ENCODE measurements at regions not wholly inside any gene's neighbourhood (a gene's known extent, or its start where the extent isn't known, plus 50 kb on each side); places are given as distances from the start of the nearest gene placed in this dataset.

DNA sequence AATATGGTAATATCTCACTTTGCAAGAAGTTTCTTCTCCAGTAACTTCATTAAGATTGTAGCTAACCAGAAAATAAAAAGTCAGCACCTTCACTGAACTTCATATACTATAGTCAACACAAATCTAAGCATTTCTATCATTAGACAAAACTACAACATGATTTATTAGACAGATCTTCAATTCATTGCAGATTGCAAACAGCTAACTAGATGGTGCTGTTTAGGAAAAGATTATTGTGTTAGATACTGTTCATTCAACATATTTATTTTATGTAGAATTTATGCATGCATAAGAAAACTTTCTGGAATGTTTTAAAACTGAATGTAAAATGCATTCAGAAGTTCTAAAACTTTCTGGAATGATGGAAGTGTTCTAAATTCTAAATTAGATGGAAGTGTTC is 442.1 kb downstream of the HTR1B start:
- no peaks in the 10 kb centered on the region for H4K20me1 ChIP-seq (ENCODE audit: control insufficient read depth, extremely low read depth, insufficient read depth, low read length)
- H3K9me1 ChIP-seq (ENCODE audit: control insufficient read depth, extremely low read depth, insufficient read depth, low read length) = no peaks in the 10 kb centered on the region
- TF ChIP-seq EZH2 (IDR thresholded peaks at IDR 0.05; ENCODE audit: low read length) = no peak
- TF ChIP-seq, protein P1, sequence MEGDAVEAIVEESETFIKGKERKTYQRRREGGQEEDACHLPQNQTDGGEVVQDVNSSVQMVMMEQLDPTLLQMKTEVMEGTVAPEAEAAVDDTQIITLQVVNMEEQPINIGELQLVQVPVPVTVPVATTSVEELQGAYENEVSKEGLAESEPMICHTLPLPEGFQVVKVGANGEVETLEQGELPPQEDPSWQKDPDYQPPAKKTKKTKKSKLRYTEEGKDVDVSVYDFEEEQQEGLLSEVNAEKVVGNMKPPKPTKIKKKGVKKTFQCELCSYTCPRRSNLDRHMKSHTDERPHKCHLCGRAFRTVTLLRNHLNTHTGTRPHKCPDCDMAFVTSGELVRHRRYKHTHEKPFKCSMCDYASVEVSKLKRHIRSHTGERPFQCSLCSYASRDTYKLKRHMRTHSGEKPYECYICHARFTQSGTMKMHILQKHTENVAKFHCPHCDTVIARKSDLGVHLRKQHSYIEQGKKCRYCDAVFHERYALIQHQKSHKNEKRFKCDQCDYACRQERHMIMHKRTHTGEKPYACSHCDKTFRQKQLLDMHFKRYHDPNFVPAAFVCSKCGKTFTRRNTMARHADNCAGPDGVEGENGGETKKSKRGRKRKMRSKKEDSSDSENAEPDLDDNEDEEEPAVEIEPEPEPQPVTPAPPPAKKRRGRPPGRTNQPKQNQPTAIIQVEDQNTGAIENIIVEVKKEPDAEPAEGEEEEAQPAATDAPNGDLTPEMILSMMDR (optimal IDR thresholded peaks at IDR 0.05 in 1 of 3, IDR thresholded peaks at IDR 0.05 in 1 of 3, conservative IDR thresholded peaks at IDR 0.05 in 1 of 3; ENCODE audit: extremely low read depth in 1 of 3, insufficient read depth in 2 of 3, low read length in 3 of 3) = no peak
- FAIRE-seq = no peak
- H3K4me1 ChIP-seq (ENCODE audit: control insufficient read depth, extremely low read depth, insufficient read depth, low read length) = no peaks in the 10 kb centered on the region
- dilution Hi-C loops (cut with MboI; ENCODE audit: extremely low pct_ligation_motif_present, low sequenced_read_pairs) = no loop called here
- no peak overlapping the region for H3K4me3 ChIP-seq (ENCODE audit: control insufficient read depth in 2 of 3, extremely low read depth in 1 of 3, insufficient read depth in 2 of 3, low read depth in 1 of 3, low read length in 3 of 3)
- H3K79me2 ChIP-seq (ENCODE audit: control insufficient read depth, insufficient read depth, low read length) = no peaks in the 10 kb centered on the region
- DNase-seq (ENCODE audit: low read depth, low spot score) = no peak
- H3K9ac ChIP-seq (ENCODE audit: control insufficient read depth, extremely low read depth, insufficient read depth, low read length) = no peak overlapping the region
- no peaks in the 10 kb centered on the region for H3K36me3 ChIP-seq (ENCODE audit: control insufficient read depth in 2 of 2, extremely low read depth in 1 of 2, insufficient read depth in 2 of 2, low read length in 2 of 2)
- H3K4me2 ChIP-seq (ENCODE audit: control insufficient read depth, extremely low read depth, insufficient read depth, low read depth, low read length) = no peak overlapping the region
- H3K9me3 ChIP-seq (ENCODE audit: control insufficient read depth, low read depth, low read length) = no peaks in the 10 kb centered on the region
- H3K27me3 ChIP-seq (ENCODE audit: control insufficient read depth, extremely low read depth, insufficient read depth, low read length) = no peaks in the 10 kb centered on the region
- H2AFZ ChIP-seq (ENCODE audit: control insufficient read depth, low read length) = no peak overlapping the region
- no peak overlapping the region for H3K27ac ChIP-seq (ENCODE audit: control insufficient read depth, insufficient read depth, low read length)

DNA sequence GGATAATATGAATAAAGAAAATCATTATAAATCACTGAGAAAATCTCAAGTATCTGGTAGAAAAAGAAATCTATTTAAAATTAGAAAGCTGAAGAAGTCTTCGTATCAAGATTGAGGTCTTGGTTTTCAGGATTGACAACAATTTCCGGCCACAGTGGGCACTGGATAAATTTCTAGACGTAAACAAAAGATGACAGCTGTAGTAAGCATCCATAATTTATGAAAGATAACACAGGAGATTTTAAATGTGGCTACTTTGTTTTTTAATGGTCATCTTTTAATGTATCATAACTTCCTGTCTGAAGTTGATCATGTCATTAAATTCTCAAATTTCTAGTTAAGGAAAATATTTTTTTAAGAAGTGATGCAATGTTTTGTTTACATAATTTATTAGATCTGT is 444.2 kb downstream of the HTR1B start:
- Histone ChIP-seq H3K27ac (ENCODE audit: control insufficient read depth, insufficient read depth, low read length) (no peak overlapping the region), H3K36me3 (ENCODE audit: control insufficient read depth in 2 of 2, extremely low read depth in 1 of 2, insufficient read depth in 2 of 2, low read length in 2 of 2) (no peaks in the 10 kb centered on the region), H3K27me3 (ENCODE audit: control insufficient read depth, extremely low read depth, insufficient read depth, low read length) (no peaks in the 10 kb centered on the region), H3K9me1 (ENCODE audit: control insufficient read depth, extremely low read depth, insufficient read depth, low read length) (no peaks in the 10 kb centered on the region), H3K4me1 (ENCODE audit: control insufficient read depth, extremely low read depth, insufficient read depth, low read length) (no peaks in the 10 kb centered on the region), H3K79me2 (ENCODE audit: control insufficient read depth, insufficient read depth, low read length) (no peaks in the 10 kb centered on the region), H3K9ac (ENCODE audit: control insufficient read depth, extremely low read depth, insufficient read depth, low read length) (no peak overlapping the region), H3K4me2 (ENCODE audit: control insufficient read depth, extremely low read depth, insufficient read depth, low read depth, low read length) (no peak overlapping the region), H3K9me3 (ENCODE audit: control insufficient read depth, low read depth, low read length) (no peaks in the 10 kb centered on the region), H2AFZ (ENCODE audit: control insufficient read depth, low read length) (no peak overlapping the region), H3K4me3 (ENCODE audit: control insufficient read depth in 2 of 3, extremely low read depth in 1 of 3, insufficient read depth in 2 of 3, low read depth in 1 of 3, low read length in 3 of 3) (no peak overlapping the region), H4K20me1 (ENCODE audit: control insufficient read depth, extremely low read depth, insufficient read depth, low read length) (no peaks in the 10 kb centered on the region)
- TF ChIP-seq EZH2 (IDR thresholded peaks at IDR 0.05; ENCODE audit: low read length) = no peak
- TF ChIP-seq, protein P1 (optimal IDR thresholded peaks at IDR 0.05 in 1 of 3, IDR thresholded peaks at IDR 0.05 in 1 of 3, conservative IDR thresholded peaks at IDR 0.05 in 1 of 3; ENCODE audit: extremely low read depth in 1 of 3, insufficient read depth in 2 of 3, low read length in 3 of 3) = no peak
- dilution Hi-C loops (cut with MboI; ENCODE audit: extremely low pct_ligation_motif_present, low sequenced_read_pairs) = no loop called here
- FAIRE-seq (no peak), DNase-seq (ENCODE audit: low read depth, low spot score) (no peak)

Data from keratinocyte (primary cell).